ENCODE measurements at regions not wholly inside any gene's neighbourhood (a gene's known extent, or its start where the extent isn't known, plus 50 kb on each side); places are given as distances from the start of the nearest gene placed in this dataset.

GRCh38 chr10:131636116-131636515 is 264.7 kb upstream of the PPP2R2D start:
- no peaks in the 10 kb centered on the region for H3K9me3 ChIP-seq (ENCODE audit: control insufficient read depth, insufficient read depth, low read length)
- H3K4me1 ChIP-seq (ENCODE audit: control insufficient read depth, insufficient read depth, low read length), result no peaks in the 10 kb centered on the region
- H3K27ac Mint-ChIP-seq, result no peak overlapping the region
- H3K4me3 ChIP-seq (ENCODE audit: low read length), result no peak overlapping the region
- H3K4me3 Mint-ChIP-seq, result no peak overlapping the region
- no peaks in the 10 kb centered on the region for H3K36me3 ChIP-seq (ENCODE audit: control insufficient read depth, insufficient read depth, low read length)
- DNase-seq, result no peak
- no peaks in the 10 kb centered on the region for H3K4me1 Mint-ChIP-seq
- intact Hi-C loops (cut with micrococcal nuclease), result no loop called here
- H3K36me3 Mint-ChIP-seq, result no peaks in the 10 kb centered on the region
- H3K27ac ChIP-seq (ENCODE audit: low read length), result no peak overlapping the region
- ATAC-seq, result no peak
- H3K9me3 Mint-ChIP-seq, result no peaks in the 10 kb centered on the region
- peaks cover 3 to 8% of the 10 kb centered on the region in 2 donors for H3K27me3 Mint-ChIP-seq (ENCODE audit: low read depth in 2 of 2)
- WGBS (ENCODE audit: insufficient coverage), result 64% methylated on average over 9 of the region's 9 CpGs
- H3K27me3 ChIP-seq (ENCODE audit: control insufficient read depth, insufficient read depth, low read length), result no peaks in the 10 kb centered on the region
- TF ChIP-seq CTCF (IDR thresholded peaks at IDR 0.05), result no peak

GRCh38 chr10:131636841-131637724 is 263.7 kb upstream of the PPP2R2D start:
- Mint-ChIP-seq H3K27ac (no peak overlapping the region), H3K4me1 (no peaks in the 10 kb centered on the region), H3K9me3 (no peaks in the 10 kb centered on the region), H3K27me3 (ENCODE audit: low read depth in 2 of 2) (peaks cover 3 to 8% of the 10 kb centered on the region in 2 donors), H3K4me3 (no peak overlapping the region), H3K36me3 (no peaks in the 10 kb centered on the region)
- H3K27ac ChIP-seq (ENCODE audit: low read length), result no peak overlapping the region
- H3K27me3 ChIP-seq (ENCODE audit: control insufficient read depth, insufficient read depth, low read length), result no peaks in the 10 kb centered on the region
- no peaks in the 10 kb centered on the region for H3K36me3 ChIP-seq (ENCODE audit: control insufficient read depth, insufficient read depth, low read length)
- no peak for TF ChIP-seq CTCF (IDR thresholded peaks at IDR 0.05)
- DNase-seq (no peak), ATAC-seq (no peak)
- H3K4me3 ChIP-seq (ENCODE audit: low read length), result no peak overlapping the region
- no peaks in the 10 kb centered on the region for H3K9me3 ChIP-seq (ENCODE audit: control insufficient read depth, insufficient read depth, low read length)
- intact Hi-C loops (cut with micrococcal nuclease), result no loop called here
- 87% methylated on average over 23 of the region's 23 CpGs for WGBS (ENCODE audit: insufficient coverage)
- no peaks in the 10 kb centered on the region for H3K4me1 ChIP-seq (ENCODE audit: control insufficient read depth, insufficient read depth, low read length)

GRCh38 chr10:131638049-131638879 is 262.5 kb upstream of the PPP2R2D start:
- TF ChIP-seq CTCF (IDR thresholded peaks at IDR 0.05), result no peak
- peaks cover 3 to 8% of the 10 kb centered on the region in 2 donors for H3K27me3 Mint-ChIP-seq (ENCODE audit: low read depth in 2 of 2)
- no peak overlapping the region for H3K4me3 ChIP-seq (ENCODE audit: low read length)
- 82% methylated on average over 14 of the region's 14 CpGs for WGBS (ENCODE audit: insufficient coverage)
- H3K27ac ChIP-seq (ENCODE audit: low read length), result no peak overlapping the region
- H3K9me3 ChIP-seq (ENCODE audit: control insufficient read depth, insufficient read depth, low read length), result no peaks in the 10 kb centered on the region
- H3K4me1 Mint-ChIP-seq, result no peaks in the 10 kb centered on the region
- H3K36me3 Mint-ChIP-seq, result no peaks in the 10 kb centered on the region
- H3K27ac Mint-ChIP-seq, result no peak overlapping the region
- ATAC-seq (no peak), DNase-seq (no peak)
- H3K4me3 Mint-ChIP-seq, result no peak overlapping the region
- intact Hi-C loops (cut with micrococcal nuclease), result no loop called here
- H3K27me3 ChIP-seq (ENCODE audit: control insufficient read depth, insufficient read depth, low read length), result no peaks in the 10 kb centered on the region
- no peaks in the 10 kb centered on the region for H3K36me3 ChIP-seq (ENCODE audit: control insufficient read depth, insufficient read depth, low read length)
- H3K4me1 ChIP-seq (ENCODE audit: control insufficient read depth, insufficient read depth, low read length), result no peaks in the 10 kb centered on the region
- H3K9me3 Mint-ChIP-seq, result no peaks in the 10 kb centered on the region

Measured in natural killer cell (primary cell).